SW 1271 (cell line): ENCODE measurements at regions not wholly inside any gene's neighbourhood (a gene's known extent, or its start where the extent isn't known, plus 50 kb on each side); places are given as distances from the start of the nearest gene placed in this dataset.
"Not testable (repeated sequence)": the region's sequence is repeated elsewhere in the genome, so short reads cannot be mapped to it uniquely, and the experiment has no call there.

Experiments
- DNase-seq, 2 experiments: peaks; one replicate each; lab custom pipeline; 2025; lab: John Stamatoyannopoulos, UW

- DNase-seq: no peak
Observed at GRCh38 chr12:3421191-3421978, 69.6 kb upstream of the PRMT8 start.

GRCh38 chr12:3424796-3425195, 66.2 kb upstream of the PRMT8 start:
- DNase-seq: not testable (repeated sequence)

GRCh38 chr12:3427956-3428355, 63.0 kb upstream of the PRMT8 start:
- DNase-seq: no peak

GRCh38 chr12:3428631-3429030, 62.4 kb upstream of the PRMT8 start:
- DNase-seq: no peak

- not testable (repeated sequence) for DNase-seq
Observed at GRCh38 chr12:3429523-3429922, 61.5 kb upstream of the PRMT8 start.

GRCh38 chr12:3431686-3432085, 59.3 kb upstream of the PRMT8 start:
- DNase-seq: no peak

GRCh38 chr12:3432176-3432742, 58.7 kb upstream of the PRMT8 start:
- no peak for DNase-seq

GRCh38 chr12:3432868-3433267, 58.1 kb upstream of the PRMT8 start:
- no peak for DNase-seq

- no peak for DNase-seq
Observed at GRCh38 chr12:3436461-3437065, 54.4 kb upstream of the PRMT8 start.

- no peak for DNase-seq
Observed at GRCh38 chr12:3437986-3438385, 53.0 kb upstream of the PRMT8 start.

- DNase-seq: no peak
Observed at GRCh38 chr12:3438401-3438800, 52.6 kb upstream of the PRMT8 start.
